ENCODE measurements at regions not wholly inside any gene's neighbourhood (a gene's known extent, or its start where the extent isn't known, plus 50 kb on each side); places are given as distances from the start of the nearest gene placed in this dataset.

GRCh38 chr14:100660882-100661635 lies 65.6 kb upstream of the DLK1 start:
- no peak for TF ChIP-seq EZH2phosphoT487 (IDR thresholded peaks at IDR 0.05; ENCODE audit: borderline replicate concordance, low read length)
- TF ChIP-seq, protein P1, sequence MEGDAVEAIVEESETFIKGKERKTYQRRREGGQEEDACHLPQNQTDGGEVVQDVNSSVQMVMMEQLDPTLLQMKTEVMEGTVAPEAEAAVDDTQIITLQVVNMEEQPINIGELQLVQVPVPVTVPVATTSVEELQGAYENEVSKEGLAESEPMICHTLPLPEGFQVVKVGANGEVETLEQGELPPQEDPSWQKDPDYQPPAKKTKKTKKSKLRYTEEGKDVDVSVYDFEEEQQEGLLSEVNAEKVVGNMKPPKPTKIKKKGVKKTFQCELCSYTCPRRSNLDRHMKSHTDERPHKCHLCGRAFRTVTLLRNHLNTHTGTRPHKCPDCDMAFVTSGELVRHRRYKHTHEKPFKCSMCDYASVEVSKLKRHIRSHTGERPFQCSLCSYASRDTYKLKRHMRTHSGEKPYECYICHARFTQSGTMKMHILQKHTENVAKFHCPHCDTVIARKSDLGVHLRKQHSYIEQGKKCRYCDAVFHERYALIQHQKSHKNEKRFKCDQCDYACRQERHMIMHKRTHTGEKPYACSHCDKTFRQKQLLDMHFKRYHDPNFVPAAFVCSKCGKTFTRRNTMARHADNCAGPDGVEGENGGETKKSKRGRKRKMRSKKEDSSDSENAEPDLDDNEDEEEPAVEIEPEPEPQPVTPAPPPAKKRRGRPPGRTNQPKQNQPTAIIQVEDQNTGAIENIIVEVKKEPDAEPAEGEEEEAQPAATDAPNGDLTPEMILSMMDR (conservative IDR thresholded peaks at IDR 0.05; ENCODE audit: low read depth, low read length), result no peak
